C4-2B (cell line): ENCODE measurements at regions not wholly inside any gene's neighbourhood (a gene's known extent, or its start where the extent isn't known, plus 50 kb on each side); places are given as distances from the start of the nearest gene placed in this dataset.
"Not testable (repeated sequence)": the region's sequence is repeated elsewhere in the genome, so short reads cannot be mapped to it uniquely, and the experiment has no call there.

Experiments used
- H3K27ac ChIP-seq: fragments of 450-650 bp; 2 replicates; pipeline ENCODE4 v1.5.1; 2017
- ZFX ChIP-seq: fragments of 450-650 bp; IDR thresholded peaks from 2 replicates; pipeline ENCODE4 v1.6.1; 2017
- TF ChIP-seq, protein P1 (sequence below): fragments of 450-650 bp; conservative IDR thresholded peaks from 2 replicates; pipeline ENCODE4 v1.5.1; 2017; ENCODE audit warnings: mild to moderate bottlenecking

DNA sequence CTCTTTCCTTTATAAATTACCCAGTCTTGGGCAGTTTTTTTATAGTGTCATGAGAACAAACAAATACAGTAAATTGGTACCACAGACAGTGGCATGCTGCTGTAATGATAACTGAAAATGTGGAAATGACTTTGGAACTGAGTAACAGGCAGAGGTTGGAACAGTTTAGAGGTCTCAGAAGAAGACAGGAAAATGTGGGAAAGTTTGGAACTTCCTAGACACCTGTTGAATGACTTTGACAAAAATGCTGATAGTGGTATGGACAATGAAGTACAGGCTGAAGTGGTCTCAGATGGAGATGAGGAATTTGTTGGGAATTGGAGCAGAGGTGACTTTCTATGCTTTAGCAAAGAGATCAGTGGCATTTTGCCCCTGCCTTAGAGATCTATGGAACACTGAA is 1128.4 kb upstream of the POT1 start:
- no peak for TF ChIP-seq ZFX
- TF ChIP-seq, protein P1, sequence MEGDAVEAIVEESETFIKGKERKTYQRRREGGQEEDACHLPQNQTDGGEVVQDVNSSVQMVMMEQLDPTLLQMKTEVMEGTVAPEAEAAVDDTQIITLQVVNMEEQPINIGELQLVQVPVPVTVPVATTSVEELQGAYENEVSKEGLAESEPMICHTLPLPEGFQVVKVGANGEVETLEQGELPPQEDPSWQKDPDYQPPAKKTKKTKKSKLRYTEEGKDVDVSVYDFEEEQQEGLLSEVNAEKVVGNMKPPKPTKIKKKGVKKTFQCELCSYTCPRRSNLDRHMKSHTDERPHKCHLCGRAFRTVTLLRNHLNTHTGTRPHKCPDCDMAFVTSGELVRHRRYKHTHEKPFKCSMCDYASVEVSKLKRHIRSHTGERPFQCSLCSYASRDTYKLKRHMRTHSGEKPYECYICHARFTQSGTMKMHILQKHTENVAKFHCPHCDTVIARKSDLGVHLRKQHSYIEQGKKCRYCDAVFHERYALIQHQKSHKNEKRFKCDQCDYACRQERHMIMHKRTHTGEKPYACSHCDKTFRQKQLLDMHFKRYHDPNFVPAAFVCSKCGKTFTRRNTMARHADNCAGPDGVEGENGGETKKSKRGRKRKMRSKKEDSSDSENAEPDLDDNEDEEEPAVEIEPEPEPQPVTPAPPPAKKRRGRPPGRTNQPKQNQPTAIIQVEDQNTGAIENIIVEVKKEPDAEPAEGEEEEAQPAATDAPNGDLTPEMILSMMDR, result no peak
- H3K27ac ChIP-seq, result no peak overlapping the region

DNA sequence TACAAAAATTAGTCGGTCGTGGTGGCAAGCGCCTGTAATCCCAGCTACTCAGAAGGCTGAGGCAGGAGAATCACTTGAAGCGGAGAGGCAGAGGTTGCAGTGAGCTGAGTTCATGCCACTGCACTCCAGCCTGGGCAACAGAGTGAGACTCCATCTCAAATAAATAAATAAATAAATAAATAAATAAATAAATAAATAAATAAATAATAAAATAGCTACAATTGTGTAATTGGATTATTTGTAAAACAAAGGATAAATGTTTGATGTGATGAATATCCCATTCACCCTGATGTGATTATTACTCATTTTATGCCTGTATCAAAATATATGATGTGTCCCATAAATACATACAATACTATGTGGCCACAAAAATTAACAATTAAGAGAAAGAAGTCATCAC is 1127.0 kb upstream of the POT1 start:
- H3K27ac ChIP-seq, result not testable (repeated sequence)

DNA sequence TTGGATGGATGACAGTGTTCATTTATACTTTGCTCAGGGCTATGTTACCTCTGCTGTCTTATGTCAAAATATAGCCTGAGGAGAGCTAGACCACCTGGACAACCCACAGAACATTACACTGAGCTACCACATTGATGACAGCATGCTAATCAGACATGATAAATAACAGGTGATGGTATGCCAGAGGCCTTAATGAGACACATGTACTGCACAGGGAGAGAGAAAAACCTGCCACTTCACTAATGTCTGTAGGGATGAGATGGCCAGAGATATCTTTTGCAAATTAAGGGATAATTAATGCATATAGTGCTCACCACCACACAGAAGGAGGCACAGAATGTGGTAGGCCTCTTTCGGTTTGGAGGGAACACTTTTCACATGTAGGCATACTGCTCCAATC is 1122.6 kb upstream of the POT1 start:
- H3K27ac ChIP-seq, result no peak overlapping the region
- TF ChIP-seq, protein P1, result no peak
- no peak for TF ChIP-seq ZFX

DNA sequence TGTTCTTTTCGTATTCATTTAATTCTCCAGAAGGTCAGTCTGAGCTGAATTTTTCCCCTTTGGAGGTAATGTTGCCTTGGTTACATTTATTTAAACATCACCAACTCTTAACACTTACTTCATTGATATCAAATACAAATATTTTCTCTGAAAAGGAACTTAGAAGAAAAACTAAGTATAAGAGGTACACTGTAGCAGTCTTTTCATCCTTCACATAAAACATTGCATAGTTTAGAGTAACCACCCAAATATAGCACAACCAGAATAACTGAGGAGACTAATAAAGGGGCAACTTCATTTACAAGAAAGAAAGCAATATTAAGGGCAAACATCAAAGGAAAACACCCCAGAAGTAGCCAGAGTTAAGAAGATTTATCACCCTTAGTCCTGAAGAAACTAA is 1115.0 kb upstream of the POT1 start:
- H3K27ac ChIP-seq, result no peak overlapping the region
- TF ChIP-seq, protein P1, result no peak
- TF ChIP-seq ZFX, result no peak

DNA sequence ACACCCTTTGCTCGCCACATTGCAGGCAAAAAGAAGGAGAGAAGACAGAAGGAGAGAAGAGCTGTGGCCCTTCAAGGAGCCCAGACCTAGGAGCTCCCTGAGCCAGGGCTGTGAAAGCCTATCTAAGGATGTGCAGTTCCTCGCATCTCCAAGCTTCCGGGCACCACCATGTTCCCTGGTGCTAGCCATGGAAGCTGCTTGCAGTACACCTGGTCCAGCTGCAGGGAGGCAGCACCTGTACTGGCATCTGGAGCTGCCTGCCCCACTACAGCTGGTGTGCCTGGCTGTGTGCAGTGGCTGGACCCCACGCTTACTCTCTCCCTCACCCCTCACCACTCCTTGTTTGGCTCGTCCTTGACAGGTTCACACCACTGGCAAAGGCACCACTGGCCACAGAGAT is 1111.8 kb upstream of the POT1 start:
- TF ChIP-seq, protein P1, result no peak
- TF ChIP-seq ZFX, result no peak
- no peak overlapping the region for H3K27ac ChIP-seq

DNA sequence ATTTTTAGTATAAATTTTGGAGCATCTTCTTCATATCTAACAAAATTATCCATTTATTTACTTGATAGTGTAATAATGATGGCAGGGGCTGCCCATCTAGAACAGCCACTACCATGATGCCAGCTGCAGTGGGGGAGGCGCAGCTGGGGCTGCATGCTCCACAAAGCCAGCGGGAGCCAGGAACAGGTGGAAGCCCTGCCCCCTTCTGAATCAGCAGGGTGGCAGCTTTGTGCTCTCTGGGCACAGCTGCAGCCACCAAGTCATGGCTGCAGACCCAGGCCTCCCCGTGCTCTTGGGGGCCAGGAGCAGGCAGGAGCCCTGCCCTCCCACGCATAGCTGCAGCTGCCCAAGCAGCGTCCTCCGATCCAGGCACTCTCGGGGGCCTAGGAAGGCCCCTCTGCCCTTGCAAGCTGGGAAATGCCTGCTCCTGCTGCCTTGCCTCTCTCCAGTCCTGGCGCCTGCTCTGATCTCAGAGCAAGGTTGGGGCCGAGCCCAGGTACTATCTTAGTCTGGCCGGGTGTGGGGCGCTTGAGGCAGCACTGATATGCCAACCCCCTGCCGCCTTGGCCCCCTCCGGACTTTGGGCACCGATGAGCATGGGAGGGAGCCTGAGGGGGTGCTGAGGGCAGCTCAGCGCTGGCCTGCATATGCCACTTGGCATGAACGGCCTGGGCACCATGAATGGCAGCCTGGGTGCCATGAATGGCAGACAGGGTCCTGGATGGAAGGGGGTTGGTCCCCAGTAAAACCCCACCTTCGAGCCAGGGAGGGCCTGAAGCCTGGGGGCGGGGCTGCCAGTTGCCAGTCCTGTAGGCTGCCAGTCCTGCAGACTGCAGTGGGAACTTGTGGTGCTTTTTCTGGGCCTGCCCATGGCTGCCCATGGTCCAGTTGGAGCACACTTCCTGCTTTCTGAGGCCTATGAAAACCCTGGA is 1110.8 kb upstream of the POT1 start:
- TF ChIP-seq ZFX, result no peak
- TF ChIP-seq, protein P1, result no peak
- H3K27ac ChIP-seq, result no peak overlapping the region

DNA sequence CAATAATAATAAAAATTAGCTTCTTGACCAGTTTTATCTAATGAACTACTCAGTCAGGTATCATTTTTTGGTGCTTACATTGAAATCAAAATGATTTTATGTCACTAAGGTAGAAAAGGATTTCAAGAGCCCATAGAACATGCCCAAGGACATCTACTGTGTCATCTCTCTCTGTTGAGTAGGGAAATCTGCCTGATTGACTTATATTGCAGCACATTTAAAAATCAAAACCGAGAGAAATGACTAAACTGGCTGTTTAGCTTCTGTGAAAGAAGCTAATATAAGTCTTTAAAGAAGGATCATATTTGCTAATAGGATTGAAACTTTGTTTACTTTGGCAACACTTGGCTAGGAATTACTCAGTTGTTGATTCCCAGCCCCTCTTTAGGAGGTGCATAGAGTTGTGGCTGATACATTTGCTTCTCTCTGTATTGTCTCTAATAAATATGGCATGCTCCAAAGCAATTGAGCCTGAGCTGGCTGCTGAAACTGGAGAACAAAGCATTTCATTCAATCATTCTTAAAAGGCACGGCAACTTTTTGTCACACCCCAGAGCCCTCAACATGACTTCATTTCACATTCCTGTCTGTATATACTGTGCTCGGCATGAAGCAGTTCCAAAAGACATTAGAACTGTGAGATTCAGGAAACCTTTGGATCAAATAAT is 1096.9 kb upstream of the POT1 start:
- TF ChIP-seq ZFX, result no peak
- TF ChIP-seq, protein P1, result no peak
- H3K27ac ChIP-seq, result no peak overlapping the region
